ENCODE measurements at regions not wholly inside any gene's neighbourhood (a gene's known extent, or its start where the extent isn't known, plus 50 kb on each side); places are given as distances from the start of the nearest gene placed in this dataset.

- intact Hi-C loops (cut with DNase I): no loop called here
- Histone ChIP-seq H3K9me3 (no peaks in the 10 kb centered on the region), H3K36me3 (no peaks in the 10 kb centered on the region), H3K27me3 (no peaks in the 10 kb centered on the region), H3K4me1 (no peaks in the 10 kb centered on the region), H3K4me3 (no peak overlapping the region), H3K27ac (no peak overlapping the region)
- TF ChIP-seq POLR2A (IDR thresholded peaks at IDR 0.05): no peak
- ATAC-seq: no peak
- WGBS (ENCODE audit: insufficient coverage, low coverage, low lambda C conversion rate, missing lambda C conversion rate): 100% methylated on average over 1 of the region's 1 CpG
- no peak for DNase-seq
Observed at GRCh38 chr3:150084128-150084527, 113.4 kb upstream of the PFN2 start.

- H3K4me3 ChIP-seq: no peak overlapping the region
- no peaks in the 10 kb centered on the region for H3K9me3 ChIP-seq
- TF ChIP-seq POLR2A (IDR thresholded peaks at IDR 0.05) (no peak), CTCF (IDR thresholded peaks at IDR 0.05) (no peak)
- DNase-seq (no peak), ATAC-seq (no peak)
- no peaks in the 10 kb centered on the region for H3K4me1 ChIP-seq
- intact Hi-C loops (cut with DNase I): no loop called here
- 47% methylated on average over 8 of the region's 8 CpGs for WGBS (ENCODE audit: insufficient coverage, low coverage, low lambda C conversion rate, missing lambda C conversion rate)
- no peaks in the 10 kb centered on the region for H3K36me3 ChIP-seq
- H3K27ac ChIP-seq: no peak overlapping the region
- no peaks in the 10 kb centered on the region for H3K27me3 ChIP-seq
Observed at GRCh38 chr3:150083655-150084042, 113.0 kb upstream of the PFN2 start.

- no peak for ATAC-seq
- H3K27me3 ChIP-seq: no peaks in the 10 kb centered on the region
- H3K9me3 ChIP-seq: no peaks in the 10 kb centered on the region
- H3K27ac ChIP-seq: no peak overlapping the region
- intact Hi-C loops (cut with DNase I): no loop called here
- WGBS (ENCODE audit: insufficient coverage, low coverage, low lambda C conversion rate, missing lambda C conversion rate): 53% methylated on average over 2 of the region's 2 CpGs
- H3K4me1 ChIP-seq: no peaks in the 10 kb centered on the region
- H3K4me3 ChIP-seq: no peak overlapping the region
- no peaks in the 10 kb centered on the region for H3K36me3 ChIP-seq
- TF ChIP-seq CTCF (IDR thresholded peaks at IDR 0.05): no peak
- no peak for TF ChIP-seq POLR2A (IDR thresholded peaks at IDR 0.05)
- no peak for DNase-seq
Observed at GRCh38 chr3:150082898-150083654, 112.4 kb upstream of the PFN2 start.

- H3K36me3 ChIP-seq: no peaks in the 10 kb centered on the region
- whole genome bisulfite sequencing (ENCODE audit: insufficient coverage, low coverage, low lambda C conversion rate, missing lambda C conversion rate): 84% methylated on average over 4 of the region's 4 CpGs
- intact Hi-C loops (cut with DNase I): no loop called here
- DNase-seq (no peak), ATAC-seq (no peak)
- H3K27ac ChIP-seq: no peak overlapping the region
- no peaks in the 10 kb centered on the region for H3K4me1 ChIP-seq
- TF ChIP-seq POLR2A (IDR thresholded peaks at IDR 0.05): no peak
- no peaks in the 10 kb centered on the region for H3K27me3 ChIP-seq
- no peaks in the 10 kb centered on the region for H3K9me3 ChIP-seq
- no peak overlapping the region for H3K4me3 ChIP-seq
Observed at GRCh38 chr3:150081084-150081483, 110.4 kb upstream of the PFN2 start.

- DNase-seq (no peak), ATAC-seq (no peak)
- intact Hi-C loops (cut with DNase I): no loop called here
- no peaks in the 10 kb centered on the region for H3K27me3 ChIP-seq
- TF ChIP-seq POLR2A (IDR thresholded peaks at IDR 0.05) (no peak), CTCF (IDR thresholded peaks at IDR 0.05) (no peak)
- H3K4me3 ChIP-seq: no peak overlapping the region
- no peaks in the 10 kb centered on the region for H3K4me1 ChIP-seq
- H3K9me3 ChIP-seq: no peaks in the 10 kb centered on the region
- 60% methylated on average over 4 of the region's 4 CpGs for WGBS (ENCODE audit: insufficient coverage, low coverage, low lambda C conversion rate, missing lambda C conversion rate)
- no peak overlapping the region for H3K27ac ChIP-seq
- H3K36me3 ChIP-seq: no peaks in the 10 kb centered on the region
Observed at GRCh38 chr3:150080058-150080730, 109.5 kb upstream of the PFN2 start.
